GM19438 (cell line): ENCODE measurements at regions not wholly inside any gene's neighbourhood (a gene's known extent, or its start where the extent isn't known, plus 50 kb on each side); places are given as distances from the start of the nearest gene placed in this dataset.
"Not testable (repeated sequence)": the region's sequence is repeated elsewhere in the genome, so short reads cannot be mapped to it uniquely, and the experiment has no call there.

Experiments
- ATAC-seq: cut with Tn5 transposase; IDR thresholded peaks from one replicate; pipeline ENCODE4 v1.9.1; 2021; ENCODE audit warnings: low read depth; ENCODE audit not compliant: unreplicated experiment

- ATAC-seq = no peak
Measured at GRCh38 chr11:81993755-81994154, 739.9 kb downstream of the FAM181B start.

GRCh38 chr11:81990659-81991443, 742.8 kb downstream of the FAM181B start:
- no peak for ATAC-seq

- no peak for ATAC-seq
Measured at GRCh38 chr11:81989093-81989492, 744.6 kb downstream of the FAM181B start.

DNA sequence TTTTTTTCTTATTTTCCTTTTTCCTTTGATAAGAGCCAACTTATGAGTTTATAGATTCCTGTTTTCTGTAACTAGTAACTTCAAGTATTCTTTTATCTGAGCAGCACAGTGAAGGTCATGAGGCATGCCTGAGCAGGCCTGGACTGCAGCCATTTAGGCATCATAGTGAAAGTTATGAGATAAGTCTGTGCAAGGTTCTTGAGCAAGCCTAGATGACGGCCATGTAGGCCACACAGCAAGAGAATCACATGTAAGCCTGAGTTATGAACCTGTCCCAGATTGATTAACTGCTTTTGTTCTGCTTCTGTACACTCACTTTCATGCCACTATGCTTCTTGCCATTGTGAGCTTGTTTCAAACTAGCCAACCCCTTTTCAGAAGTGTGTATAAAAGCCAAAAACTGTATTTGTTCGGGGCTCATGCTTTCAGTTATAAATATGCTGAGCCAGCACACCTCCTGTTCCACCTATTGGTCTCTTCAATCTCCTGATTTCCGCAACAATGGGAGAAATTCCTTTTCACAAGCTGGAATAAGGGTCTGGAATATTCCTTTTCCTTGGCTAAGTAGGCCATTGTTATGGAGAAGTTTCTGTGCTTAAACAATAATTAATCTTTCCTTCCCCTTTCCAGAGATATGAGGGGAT, 745.7 kb downstream of the FAM181B start:
- no peak for ATAC-seq

- ATAC-seq = no peak
Measured at GRCh38 chr11:81986556-81987161, 747.0 kb downstream of the FAM181B start.

- ATAC-seq = no peak
Measured at GRCh38 chr11:81979448-81979847, 754.2 kb downstream of the FAM181B start.

- no peak for ATAC-seq
Measured at GRCh38 chr11:81975261-81975900, 758.3 kb downstream of the FAM181B start.

- no peak for ATAC-seq
Measured at GRCh38 chr11:81970886-81971285, 762.8 kb downstream of the FAM181B start.

DNA sequence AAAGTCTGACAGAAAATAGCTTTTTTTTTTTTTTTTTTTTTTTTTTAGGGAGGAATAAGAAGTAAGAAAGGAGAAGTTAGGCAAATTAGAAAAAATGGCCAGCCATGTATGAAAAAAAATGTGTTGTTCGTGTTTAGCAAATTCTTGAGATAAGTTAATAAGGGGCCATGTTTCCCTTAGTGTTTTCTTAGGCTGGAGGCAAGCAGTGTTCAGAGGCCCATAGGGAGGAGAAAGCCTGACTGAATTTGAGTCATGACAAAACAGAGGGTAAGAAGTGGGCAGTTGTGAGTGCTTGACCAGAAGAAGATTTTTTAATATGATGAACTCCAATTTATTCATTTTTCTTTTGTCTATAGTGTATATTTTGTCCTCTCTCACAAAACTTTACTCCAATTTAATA, 766.4 kb downstream of the FAM181B start:
- ATAC-seq = no peak

DNA sequence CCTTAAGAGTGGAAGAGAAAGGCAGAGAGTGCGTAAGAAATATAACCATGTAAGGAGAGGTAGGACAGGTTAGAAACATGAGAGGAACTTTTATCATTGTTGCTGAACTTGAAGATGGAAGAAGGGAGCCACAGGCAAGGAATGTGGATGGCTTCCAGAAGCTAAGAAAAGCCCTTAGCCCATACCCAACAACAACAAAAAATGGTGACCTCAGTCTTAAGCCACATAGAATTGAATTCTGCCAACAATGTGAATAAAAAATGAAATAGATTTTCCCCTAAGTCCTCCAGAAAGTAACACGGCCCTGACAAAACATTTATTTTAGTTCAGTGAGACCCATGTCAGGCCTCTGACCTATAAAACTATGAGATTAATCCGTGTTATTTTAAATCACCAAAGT, 767.3 kb downstream of the FAM181B start:
- no peak for ATAC-seq

DNA sequence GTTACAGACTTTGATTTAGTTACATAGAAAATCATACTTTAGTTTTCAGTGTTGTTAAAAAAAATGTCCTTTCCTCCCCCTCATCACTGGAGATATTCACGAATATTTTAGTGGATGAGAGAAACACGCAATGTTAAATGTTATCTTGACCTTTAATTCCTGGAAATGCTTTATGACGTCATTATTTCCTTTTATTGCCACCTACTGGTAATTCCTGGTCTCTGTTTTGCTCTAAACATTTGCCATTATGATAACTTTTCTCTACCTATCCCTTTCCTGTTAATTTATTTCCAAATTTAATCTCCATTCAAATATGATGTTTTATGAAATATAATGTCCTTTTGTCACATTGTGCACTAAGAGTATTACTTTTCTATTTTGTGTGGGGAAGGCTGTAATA, 770.6 kb downstream of the FAM181B start:
- ATAC-seq = no peak

GRCh38 chr11:81960443-81960842, 773.2 kb downstream of the FAM181B start:
- no peak for ATAC-seq

DNA sequence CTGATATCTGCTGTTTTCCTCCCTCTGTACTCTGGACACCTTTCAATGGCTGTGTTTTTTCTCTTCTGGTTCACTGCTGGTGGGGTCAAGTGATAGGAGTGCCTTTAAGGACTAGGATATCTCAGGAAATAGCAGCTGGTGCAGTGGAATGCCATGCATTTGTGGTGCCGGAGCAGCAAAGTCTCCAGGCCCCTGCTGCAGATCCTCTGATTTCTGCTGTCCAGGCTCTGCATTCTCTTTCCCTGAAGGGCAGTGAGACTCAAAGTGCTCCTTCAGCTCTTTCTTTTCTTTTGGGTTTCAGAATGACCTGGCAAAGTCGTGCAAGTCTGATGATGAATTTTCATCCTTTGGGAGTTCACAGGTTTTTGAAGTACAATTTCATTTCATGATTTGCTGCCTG, 774.3 kb downstream of the FAM181B start:
- no peak for ATAC-seq

- not testable (repeated sequence) for ATAC-seq
Measured at GRCh38 chr11:81954301-81954700, 779.4 kb downstream of the FAM181B start.

- no peak for ATAC-seq
Measured at GRCh38 chr11:81946831-81947230, 786.8 kb downstream of the FAM181B start.

DNA sequence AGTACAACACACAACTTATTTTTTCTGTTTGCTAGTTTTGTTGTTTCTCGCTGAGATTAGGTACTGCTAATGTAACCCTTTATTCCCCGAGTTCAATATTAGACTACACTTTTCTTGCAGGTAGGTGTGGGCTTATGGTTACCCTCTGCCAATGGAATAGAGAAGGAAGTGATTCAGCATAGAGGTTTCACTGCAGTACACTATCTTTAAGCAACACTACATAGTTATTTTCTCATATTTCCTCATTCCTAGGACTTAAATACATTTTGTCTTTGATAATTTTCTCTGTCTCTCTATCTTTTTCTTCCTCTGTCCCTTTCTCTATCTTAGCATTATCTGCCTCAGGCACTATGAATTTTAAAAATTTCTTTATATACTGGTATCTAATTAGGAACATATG, 791.0 kb downstream of the FAM181B start:
- ATAC-seq = no peak

- no peak for ATAC-seq
Measured at GRCh38 chr11:81941998-81942397, 791.7 kb downstream of the FAM181B start.

- no peak for ATAC-seq
Measured at GRCh38 chr11:81932303-81932702, 801.4 kb downstream of the FAM181B start.

GRCh38 chr11:81920205-81920604, 813.5 kb downstream of the FAM181B start:
- ATAC-seq = no peak

GRCh38 chr11:81916451-81916850, 817.2 kb downstream of the FAM181B start:
- no peak for ATAC-seq

GRCh38 chr11:81915045-81915444, 818.6 kb downstream of the FAM181B start:
- ATAC-seq = no peak
